Upper lobe of left lung (tissue), 6 donors: ENCODE measurements at regions not wholly inside any gene's neighbourhood (a gene's known extent, or its start where the extent isn't known, plus 50 kb on each side); places are given as distances from the start of the nearest gene placed in this dataset.
"Not testable (repeated sequence)": the region's sequence is repeated elsewhere in the genome, so short reads cannot be mapped to it uniquely, and the experiment has no call there.

ENCODE experiments used
- ATAC-seq, 2 donors: fragments of 200-7000 bp; cut with Tn5 transposase; one replicate each; pipeline ENCODE4 v1.9.1; 2022; ENCODE audit warnings: mild to moderate bottlenecking in 2 of 2, moderate library complexity in 2 of 2; ENCODE audit not compliant: low FRiP score in 2 of 2
- DNase-seq, 2 donors: peaks; one replicate each; pipeline ENCODE4 v3.0.0-alpha.2; 2019 to 2020
- H3K27ac ChIP-seq, 4 donors: fragments of 200-600 bp; sonication (generic); one replicate each; pipeline ENCODE4 v1.5.1; 2016 to 2019
- H3K27me3 ChIP-seq, 4 donors: fragments of 200-600 bp; sonication (generic); one replicate each; pipeline ENCODE4 v1.5.1; 2017 to 2019
- H3K36me3 ChIP-seq, 4 donors: fragments of 200-600 bp; sonication (generic); one replicate each; pipeline ENCODE4 v1.5.1; 2016 to 2019
- H3K4me1 ChIP-seq, 4 donors: fragments of 200-600 bp; sonication (generic); one replicate each; pipeline ENCODE4 v1.5.1; 2018 to 2019
- H3K4me3 ChIP-seq, 4 donors: fragments of 200-600 bp; sonication (generic); one replicate each; pipeline ENCODE4 v1.5.1; 2017 to 2019; ENCODE audit warnings: mild to moderate bottlenecking in 2 of 4, moderate library complexity in 1 of 4
- H3K9me3 ChIP-seq, 4 donors: fragments of 200-600 bp; sonication (generic); one replicate each; pipeline ENCODE4 v1.5.1; 2018 to 2019
- CTCF ChIP-seq, 6 experiments: fragments of 450-650 bp in 4 of 6; fragments of 200-600 bp in 2 of 6; sonication (generic) in 2 of 6; IDR thresholded peaks; one replicate each; pipeline ENCODE4 v1.5.1; 2016 to 2019; ENCODE audit warnings: antibody characterized with exemption in 6 of 6
- EP300 ChIP-seq, 4 donors: sonication (generic); formaldehyde crosslinking; IDR thresholded peaks; one replicate each; pipeline ENCODE4 v1.5.1; 2017; ENCODE audit warnings: antibody characterized with exemption in 4 of 4, control low read depth in 2 of 4
- POLR2A ChIP-seq, 4 donors: fragments of 450-650 bp; IDR thresholded peaks; one replicate each; pipeline ENCODE4 v1.5.1; 2016 to 2017; ENCODE audit warnings: antibody characterized with exemption in 4 of 4, mild to moderate bottlenecking in 2 of 4
- POLR2AphosphoS5 ChIP-seq, 2 donors: sonication (generic); formaldehyde crosslinking; IDR thresholded peaks; one replicate each; pipeline ENCODE4 v1.5.1; 2017; ENCODE audit warnings: antibody characterized with exemption in 2 of 2
- WGBS, 2 donors: methylation state at CpG; one replicate each; pipeline ENCODE4 v1.1.5; 2017 to 2018; 5-methylcytosine and 5-hydroxymethylcytosine counted together
- donor health status: DM: no; HTN: no; CAD: no; lungs with moderate emphysema.
- donor health status: DM: no; HTN: yes; CAD: no; lungs with severe emphysema.

- Histone ChIP-seq H3K27ac (peak overlapping the region in 3 of 4 donors; percentile 13 to 71 (median 65)), H3K36me3 (no peaks in the 10 kb centered on the region), H3K9me3 (peaks cover 0 to under 1% (median 0%) of the 10 kb centered on the region in 4 donors), H3K4me3 (no peak overlapping the region), H3K4me1 (peaks cover 8 to 20% (median 19%) of the 10 kb centered on the region in 4 donors), H3K27me3 (no peaks in the 10 kb centered on the region)
- DNase-seq (no peak), ATAC-seq (no peak)
- TF ChIP-seq EP300 (IDR thresholded peaks at IDR 0.05) (no peak), CTCF (IDR thresholded peaks at IDR 0.05) (no peak), POLR2A (IDR thresholded peaks at IDR 0.05) (no peak), POLR2AphosphoS5 (IDR thresholded peaks at IDR 0.05) (no peak)
- 36 to 58% methylated on average over 4 of the region's 4 CpGs for WGBS, 2 donors
Observed at GRCh38 chr1:94754570-94754969, 65.6 kb upstream of the SLC44A3 start.

- DNase-seq (no peak), ATAC-seq (no peak)
- WGBS, 2 donors, result 49 to 59% methylated on average over 2 of the region's 2 CpGs
- peaks cover 8 to 20% (median 18%) of the 10 kb centered on the region in 4 donors for H3K4me1 ChIP-seq
- TF ChIP-seq POLR2AphosphoS5 (IDR thresholded peaks at IDR 0.05) (no peak), CTCF (IDR thresholded peaks at IDR 0.05) (no peak), EP300 (IDR thresholded peaks at IDR 0.05) (no peak), POLR2A (IDR thresholded peaks at IDR 0.05) (no peak)
- peaks cover 0 to 4% (median 0%) of the 10 kb centered on the region in 4 donors for H3K9me3 ChIP-seq
- H3K4me3 ChIP-seq, result no peak overlapping the region
- no peaks in the 10 kb centered on the region for H3K27me3 ChIP-seq
- no peaks in the 10 kb centered on the region for H3K36me3 ChIP-seq
- peak overlapping the region in 3 of 4 donors; percentile 13 to 71 (median 65) for H3K27ac ChIP-seq
Observed at GRCh38 chr1:94754095-94754494, 66.1 kb upstream of the SLC44A3 start.

- peak in 1 of 2 donors; percentile 5 for TF ChIP-seq POLR2AphosphoS5 (IDR thresholded peaks at IDR 0.05)
- TF ChIP-seq CTCF (IDR thresholded peaks at IDR 0.05), result no peak
- ATAC-seq, result peak; percentile 40 to 49
- H3K36me3 ChIP-seq, result no peaks in the 10 kb centered on the region
- peaks cover 0 to 4% (median 0%) of the 10 kb centered on the region in 4 donors for H3K9me3 ChIP-seq
- peaks cover 8 to 20% (median 15%) of the 10 kb centered on the region in 4 donors for H3K4me1 ChIP-seq
- no peak overlapping the region for H3K4me3 ChIP-seq
- DNase-seq, result peak; percentile 8 to 49
- H3K27ac ChIP-seq, result peak overlapping the region in 3 of 4 donors; percentile 13 to 71 (median 65)
- 50 to 72% methylated on average over 6 of the region's 6 CpGs for WGBS, 2 donors
- no peaks in the 10 kb centered on the region for H3K27me3 ChIP-seq
Observed at GRCh38 chr1:94753171-94753972, 66.8 kb upstream of the SLC44A3 start.

- H3K9me3 ChIP-seq, H3K4me3 ChIP-seq, ATAC-seq, H3K36me3 ChIP-seq, H3K27ac ChIP-seq, H3K27me3 ChIP-seq, DNase-seq: not testable (repeated sequence)
- WGBS, 2 donors, result 96 to 99% methylated on average over 5 of the region's 5 CpGs
- H3K4me1 ChIP-seq, result peaks cover 8 to 23% (median 18%) of the 10 kb centered on the region in 4 donors
Observed at GRCh38 chr1:94751483-94751882, 68.7 kb upstream of the SLC44A3 start.

- 63 to 69% methylated on average over 6 to 8 of the region's 8 CpGs for WGBS, 2 donors
Observed at GRCh38 chr1:94746635-94747525, 73.3 kb upstream of the SLC44A3 start.

More at GRCh38 chr1:94746635-94747525, 73.3 kb upstream of the SLC44A3 start:
- Histone ChIP-seq H3K4me1 (peaks cover 0 to 6% (median 4%) of the 10 kb centered on the region in 4 donors), H3K9me3 (peaks cover 0 to 4% (median 0%) of the 10 kb centered on the region in 4 donors), H3K36me3 (no peaks in the 10 kb centered on the region), H3K27ac (peak overlapping the region in 3 of 4 donors; percentile 1 to 52 (median 12)), H3K27me3 (no peaks in the 10 kb centered on the region), H3K4me3 (no peak overlapping the region)
- ATAC-seq (peak in 1 of 2 donors; percentile 72), DNase-seq (no peak)
- TF ChIP-seq POLR2A (IDR thresholded peaks at IDR 0.05) (no peak), CTCF (IDR thresholded peaks at IDR 0.05) (no peak), POLR2AphosphoS5 (IDR thresholded peaks at IDR 0.05) (no peak), EP300 (IDR thresholded peaks at IDR 0.05) (no peak)
